Germinal center (tissue), 1 donor: ENCODE measurements at regions not wholly inside any gene's neighbourhood (a gene's known extent, or its start where the extent isn't known, plus 50 kb on each side); places are given as distances from the start of the nearest gene placed in this dataset.

ENCODE experiments used
- DNase-seq: peaks from one replicate; pipeline ENCODE4 v3.0.0; 2012; ENCODE audit warnings: mixed read lengths, low spot score

DNA sequence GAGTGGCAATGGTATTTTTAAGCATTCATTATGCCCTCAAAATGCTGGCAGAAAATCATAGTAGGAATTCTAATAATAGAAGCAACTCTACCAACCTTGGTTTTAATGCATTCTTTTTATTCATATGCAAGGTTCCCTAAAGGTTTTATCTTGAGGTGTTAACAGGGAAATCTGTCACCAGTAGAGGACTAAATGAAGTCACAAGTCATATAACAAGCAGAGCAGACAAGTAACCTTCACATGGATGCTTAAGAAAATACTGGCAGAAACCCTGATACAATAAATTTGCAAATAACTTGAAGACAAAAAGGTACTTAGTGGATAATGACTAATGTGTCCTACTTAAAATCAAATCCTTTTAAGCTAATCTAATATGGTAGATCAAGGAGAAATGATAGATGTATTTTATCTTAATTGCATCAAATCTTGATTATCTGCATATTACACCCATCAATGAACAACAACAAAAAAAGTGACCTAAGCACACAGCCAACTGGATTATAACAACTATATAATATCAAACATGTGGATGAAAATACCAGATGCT is 73.3 kb downstream of the RFC3 start:
- DNase-seq: no peak

DNA sequence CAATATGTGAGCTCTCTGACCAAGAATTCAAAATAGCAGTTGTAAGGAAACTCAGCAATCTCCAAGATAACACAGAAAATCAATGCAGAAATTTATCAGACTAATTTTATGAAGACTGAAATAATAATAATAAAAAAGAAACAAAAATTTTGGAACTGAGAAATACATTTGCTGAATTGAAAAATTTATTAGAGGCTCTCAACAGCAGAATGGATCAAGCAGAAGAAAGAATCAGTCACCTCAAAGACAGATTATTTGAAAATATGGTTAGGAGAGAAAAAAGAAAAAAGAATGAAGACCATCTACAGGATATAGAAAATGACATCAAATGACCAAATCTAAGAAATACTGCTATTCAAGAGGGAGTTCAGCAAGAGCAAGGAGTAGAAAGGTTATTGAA is 75.6 kb downstream of the RFC3 start:
- DNase-seq: no peak

DNA sequence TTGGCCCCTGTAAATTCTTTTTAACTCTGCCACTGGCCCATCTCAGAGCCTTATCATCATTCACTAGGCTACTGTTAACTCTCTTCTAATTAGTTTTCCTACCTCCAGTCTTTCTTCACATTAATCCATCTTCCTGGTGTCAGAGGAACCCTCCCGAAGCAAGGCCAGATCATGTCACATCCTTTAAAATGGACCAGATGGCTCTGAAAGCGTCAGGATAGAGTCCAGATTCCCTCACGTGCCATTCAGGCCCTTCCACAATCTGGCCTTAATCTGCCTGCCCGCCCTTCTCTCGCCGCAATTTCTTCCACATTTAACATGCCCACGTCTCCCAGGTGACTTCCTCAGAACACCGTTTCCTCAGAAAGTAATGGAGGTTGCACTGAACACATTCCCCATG is 86.5 kb downstream of the RFC3 start:
- DNase-seq: no peak

DNA sequence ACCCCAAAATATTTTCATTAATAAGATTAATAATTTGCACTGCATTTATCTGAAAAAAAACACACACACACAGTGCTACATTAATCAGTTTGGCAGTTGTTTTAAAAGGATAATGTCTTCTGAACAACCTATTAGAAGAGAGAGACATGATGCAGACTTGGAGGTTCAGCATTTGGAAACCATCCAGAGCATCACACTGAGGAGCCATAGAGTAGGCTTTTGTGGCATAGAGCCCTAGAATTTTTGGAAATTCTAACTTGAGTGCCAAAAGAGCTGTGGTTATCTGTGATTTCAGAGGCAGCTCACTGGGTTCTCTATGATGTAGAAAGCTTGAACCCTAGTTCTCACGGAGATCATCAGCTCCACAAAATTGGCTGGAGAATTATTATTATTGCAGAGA is 90.2 kb downstream of the RFC3 start:
- DNase-seq: no peak

DNA sequence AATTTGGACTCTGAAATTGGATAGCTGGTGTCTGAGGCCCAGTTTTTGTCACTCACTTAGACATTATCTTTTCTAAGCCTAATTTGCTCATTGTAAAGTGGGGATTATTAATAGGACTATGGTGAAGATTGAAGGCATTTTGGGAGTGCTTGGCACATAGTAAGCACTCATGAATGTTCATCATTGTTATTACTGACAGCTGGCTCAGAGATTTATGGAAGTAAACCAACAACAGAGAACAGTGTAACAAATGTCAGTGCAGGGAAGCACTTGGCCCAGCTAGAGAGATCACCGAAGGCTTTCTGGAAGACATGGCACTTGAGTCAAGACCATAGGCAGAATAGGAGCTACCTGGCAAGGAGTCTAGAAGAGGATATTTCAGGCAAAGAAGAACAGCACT is 92.3 kb downstream of the RFC3 start:
- no peak for DNase-seq

DNA sequence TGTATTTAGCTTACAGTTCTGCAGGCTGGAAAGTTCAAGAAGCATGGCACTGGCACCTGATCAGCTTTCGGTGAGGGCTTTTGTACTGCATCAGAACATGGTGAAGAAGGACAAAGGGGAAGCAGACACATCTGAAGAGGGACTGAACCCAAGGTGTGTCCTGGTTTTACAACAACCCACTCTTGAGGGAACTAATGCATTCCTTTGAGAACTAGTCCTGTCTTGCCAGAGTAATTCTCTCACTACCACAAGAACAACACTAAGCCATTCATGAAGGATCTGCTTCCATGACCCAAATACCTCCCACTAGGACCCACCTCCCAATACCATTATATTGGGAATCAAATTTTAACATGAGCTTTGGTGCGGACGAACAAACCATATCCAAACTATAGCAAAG is 93.6 kb downstream of the RFC3 start:
- no peak for DNase-seq

DNA sequence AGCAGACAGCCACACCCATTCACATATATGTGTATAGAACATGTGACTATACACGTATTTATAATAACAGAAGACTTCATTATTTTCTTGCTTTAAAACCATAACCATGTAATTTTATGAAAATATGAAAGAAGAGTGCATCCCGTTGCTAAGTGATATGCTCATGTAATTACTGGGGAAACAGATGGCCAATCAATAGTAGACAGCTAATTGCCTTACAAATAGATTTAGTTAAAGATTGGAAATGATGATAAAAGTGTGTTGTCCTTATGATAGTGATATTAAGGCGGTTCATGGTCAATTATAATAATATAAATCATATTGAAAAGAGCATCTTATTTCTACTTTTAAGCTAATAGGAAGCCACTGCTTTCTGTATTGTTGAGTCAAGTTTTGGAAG is 95.9 kb downstream of the RFC3 start:
- DNase-seq: no peak

DNA sequence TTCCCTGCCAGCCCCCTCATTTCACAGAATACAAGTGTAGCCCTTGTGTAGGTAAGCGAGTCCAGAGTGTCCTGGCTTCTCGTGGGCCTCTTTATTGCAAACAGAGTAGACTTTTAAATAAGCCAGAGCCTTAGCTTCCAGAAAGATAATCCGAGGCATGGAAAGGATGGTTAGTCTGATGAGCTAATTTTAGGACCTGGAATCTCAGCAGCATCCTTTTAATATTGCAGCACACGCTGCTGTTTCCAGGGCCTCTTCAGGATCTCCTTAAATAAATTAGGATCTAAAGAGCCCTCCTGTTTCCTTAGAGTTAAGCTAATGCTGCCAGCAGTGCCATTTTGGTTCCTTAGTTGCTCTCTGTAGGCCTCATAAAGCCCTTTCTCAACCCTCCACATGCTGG is 99.2 kb downstream of the RFC3 start:
- DNase-seq: no peak

DNA sequence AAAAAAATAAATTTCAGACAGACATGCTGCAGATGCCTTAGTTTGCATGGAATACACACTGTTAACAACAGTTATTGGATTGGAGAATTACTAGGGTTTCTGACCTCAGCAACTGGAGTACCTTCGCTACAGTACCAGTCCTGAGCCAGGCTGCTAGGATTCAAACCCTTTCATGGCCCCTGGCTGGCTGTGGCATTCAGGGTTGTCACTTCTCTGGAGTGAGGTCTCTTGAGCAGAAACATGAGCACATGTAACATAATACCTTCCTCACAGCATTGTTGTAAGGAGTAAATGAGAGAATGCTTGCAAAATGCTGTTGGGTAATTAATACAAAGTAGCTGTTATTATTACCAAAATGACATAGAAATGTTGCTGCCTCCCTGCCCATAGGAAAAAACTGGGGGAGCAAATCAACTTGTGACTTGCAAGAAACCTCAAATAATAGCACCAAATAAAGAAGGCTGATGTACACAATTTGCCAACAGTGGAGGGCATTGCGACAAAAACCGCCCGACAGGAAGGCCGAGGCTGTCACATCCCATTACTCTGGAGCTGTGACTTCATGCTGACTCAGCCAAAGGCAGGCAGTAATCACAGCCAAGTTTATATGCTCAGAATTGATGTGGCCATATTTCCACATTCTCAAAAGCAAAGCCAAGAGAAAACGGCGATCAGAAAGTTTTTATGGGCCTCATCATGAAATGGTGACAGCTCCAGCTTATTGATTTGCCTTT is 100.4 kb downstream of the RFC3 start:
- DNase-seq: no peak

DNA sequence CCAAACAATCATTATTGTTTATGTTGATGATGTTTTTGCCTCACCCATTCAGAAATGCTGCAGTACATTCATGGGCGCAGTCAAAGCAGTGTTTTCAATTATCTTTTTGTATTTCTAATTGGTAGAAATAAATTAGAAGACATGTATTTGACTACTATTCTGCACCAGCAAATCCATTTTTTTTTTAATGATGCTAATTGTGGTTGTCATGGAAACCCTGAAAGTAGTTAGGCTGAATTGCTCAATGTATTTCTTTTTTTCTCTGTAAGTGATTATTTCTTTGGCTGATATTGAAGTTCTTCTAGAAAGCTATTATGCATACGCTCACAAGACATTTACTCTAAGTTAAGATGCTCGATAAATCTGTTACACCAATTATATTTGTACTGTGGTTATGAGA is 101.2 kb downstream of the RFC3 start:
- DNase-seq: no peak

DNA sequence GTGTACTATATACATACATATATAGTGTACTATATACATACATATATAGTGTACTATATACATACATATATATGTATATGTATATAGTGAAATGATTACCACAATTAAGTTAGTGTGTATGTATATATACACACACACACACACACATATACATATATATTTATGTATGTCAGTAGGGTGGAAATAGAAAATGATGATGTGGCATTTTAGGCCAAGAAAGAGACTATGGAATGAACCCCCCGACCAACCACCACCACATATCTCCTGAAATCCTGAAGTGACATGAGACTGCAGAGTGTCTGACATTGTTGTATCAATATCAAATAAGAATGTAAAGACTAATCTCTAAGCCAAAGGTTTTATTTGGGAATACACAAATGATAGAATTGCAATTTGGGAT is 107.6 kb downstream of the RFC3 start:
- no peak for DNase-seq

DNA sequence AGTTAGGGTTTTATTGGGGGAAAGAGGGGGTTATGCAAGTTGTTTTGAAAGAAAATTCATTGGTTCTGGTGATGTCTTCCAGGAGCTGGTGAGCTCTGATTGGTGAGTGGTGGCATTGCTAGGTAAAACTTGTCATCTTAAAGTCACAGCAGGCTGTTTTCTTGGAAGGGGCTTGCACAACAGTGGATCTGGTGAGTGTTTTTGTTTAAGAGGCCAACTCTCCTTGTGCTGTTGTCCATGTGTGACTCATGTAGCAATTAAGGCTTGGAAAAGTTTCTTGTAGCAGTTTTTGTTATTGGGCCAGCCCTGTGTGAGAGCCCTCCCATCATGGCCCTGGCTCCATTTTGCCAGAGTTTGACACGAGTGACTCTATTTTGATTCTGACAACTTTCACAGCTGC is 109.4 kb downstream of the RFC3 start:
- no peak for DNase-seq

DNA sequence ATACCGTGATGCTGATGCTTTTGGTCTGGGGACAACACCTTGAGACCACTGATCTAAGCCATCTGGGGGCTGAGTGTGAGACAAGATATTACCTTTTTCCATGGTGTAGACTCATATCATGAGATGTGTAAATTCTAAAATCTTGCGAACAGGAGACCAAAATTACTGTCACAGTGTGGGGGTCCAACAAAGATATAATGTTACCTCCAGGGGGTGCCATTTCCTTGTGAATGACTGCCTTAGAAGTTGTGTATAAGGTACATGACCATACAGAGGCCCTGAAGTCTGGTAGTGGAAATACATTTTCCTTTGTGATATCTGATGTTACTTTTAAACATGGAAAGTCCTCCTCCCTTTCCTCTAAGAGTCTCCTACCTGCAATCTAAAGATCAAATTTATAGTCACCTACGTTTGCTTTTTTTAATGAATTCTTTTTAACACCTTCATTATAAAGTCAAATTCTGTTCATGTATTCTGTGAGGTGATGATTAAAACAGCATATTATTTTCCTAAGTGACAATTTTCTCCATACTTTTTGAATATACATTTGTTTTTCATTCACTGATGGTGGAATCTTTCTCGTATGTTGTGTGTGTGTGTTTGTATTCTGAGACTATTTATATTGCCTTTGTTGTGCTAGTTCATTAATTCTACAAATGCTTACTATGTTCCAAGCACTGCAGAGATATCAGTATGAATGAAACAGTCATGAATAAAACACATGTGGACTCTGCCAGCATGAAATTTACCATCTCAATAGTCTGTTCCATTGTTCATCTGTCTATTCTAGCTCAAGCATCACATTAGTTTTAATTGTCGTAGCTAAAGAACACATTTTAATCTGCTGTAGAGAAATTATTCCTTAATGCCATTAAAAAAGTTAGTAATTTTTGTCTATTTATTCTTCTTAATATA is 113.7 kb downstream of the RFC3 start:
- DNase-seq: peak; percentile 13

DNA sequence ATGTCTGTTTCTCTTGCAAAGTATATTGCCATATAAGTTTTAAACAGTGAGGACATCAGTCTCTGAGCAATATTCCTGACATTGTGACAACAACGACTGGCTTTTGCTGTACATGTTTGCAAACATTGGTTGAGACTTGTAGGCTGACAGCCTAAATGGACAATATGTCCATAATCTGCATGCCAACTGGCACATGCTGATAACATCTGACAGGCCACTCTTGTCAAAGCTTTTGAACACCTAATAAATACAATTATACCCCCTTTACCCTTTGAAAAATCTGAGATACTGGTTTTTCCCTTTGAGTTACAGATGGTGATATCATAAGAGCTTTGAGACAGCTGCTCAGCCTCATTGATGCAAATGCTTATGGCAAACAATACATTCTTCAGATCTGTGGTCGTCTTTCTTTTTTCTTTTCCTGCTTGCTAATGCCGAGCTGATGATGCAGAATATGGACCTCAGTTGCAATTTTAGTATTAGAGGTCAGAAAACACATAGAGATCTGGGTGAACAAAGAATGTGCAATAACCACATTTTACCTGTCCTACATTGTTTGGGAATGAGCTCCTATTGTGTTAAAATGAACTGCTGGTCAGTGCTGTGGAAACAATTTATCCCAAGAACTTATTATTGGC is 114.9 kb downstream of the RFC3 start:
- DNase-seq: no peak

DNA sequence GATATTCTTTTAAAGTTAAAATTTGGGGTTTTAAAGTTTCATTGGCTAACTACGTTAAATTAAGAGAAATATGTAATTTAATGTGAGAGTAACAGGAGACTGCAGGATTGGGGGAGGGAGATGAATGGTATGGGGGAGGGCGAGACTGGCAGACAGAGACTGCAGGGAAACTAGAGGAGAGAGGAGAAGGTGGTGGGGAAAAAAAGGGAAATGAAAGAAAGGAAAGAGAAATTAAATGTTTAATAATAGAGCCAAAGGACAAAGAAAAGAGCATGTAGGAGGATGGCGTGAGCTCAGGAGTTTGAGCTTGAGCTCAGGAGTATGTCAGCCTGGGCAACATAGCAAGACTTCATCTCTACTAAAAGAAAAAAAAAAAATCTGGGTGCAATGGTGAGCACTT is 115.9 kb downstream of the RFC3 start:
- no peak for DNase-seq

DNA sequence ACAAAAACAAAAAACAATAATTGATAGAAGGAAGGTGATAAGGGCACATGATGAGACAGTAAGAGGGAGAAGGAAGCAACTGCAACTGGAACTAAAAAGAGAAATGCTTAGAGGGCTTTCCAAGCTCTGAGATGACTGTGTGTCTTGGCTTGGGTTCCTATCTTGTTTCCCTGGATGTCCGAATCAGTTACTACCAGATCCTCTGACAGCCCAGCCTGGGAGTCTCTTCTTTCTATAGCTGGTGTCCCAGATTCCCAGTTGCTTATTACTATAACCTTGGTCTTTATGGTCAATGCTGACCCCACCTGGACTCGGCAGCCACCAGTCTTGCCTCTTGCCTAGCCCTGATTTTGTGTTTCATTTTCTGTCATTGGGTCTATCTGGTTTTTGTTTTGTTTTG is 116.4 kb downstream of the RFC3 start:
- no peak for DNase-seq

DNA sequence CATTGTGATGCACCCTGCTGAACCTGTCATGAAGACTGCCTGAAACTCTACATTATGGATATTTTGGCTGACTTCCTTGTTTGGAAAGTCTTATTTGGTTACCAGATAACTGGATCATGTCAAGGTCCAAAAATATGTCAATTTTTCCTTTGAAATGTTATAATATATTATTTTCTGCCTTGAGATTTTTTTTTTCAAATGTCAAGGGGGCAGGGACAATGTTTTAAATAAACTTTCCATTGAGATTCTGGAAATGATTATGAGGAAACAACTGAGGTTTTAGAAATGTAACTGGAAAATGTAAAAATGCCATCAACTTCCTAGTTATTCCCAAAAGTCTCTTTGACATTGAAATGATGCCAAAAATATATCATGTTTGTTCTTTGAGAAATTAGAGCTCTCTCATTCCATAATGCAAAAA is 117.0 kb downstream of the RFC3 start:
- no peak for DNase-seq

DNA sequence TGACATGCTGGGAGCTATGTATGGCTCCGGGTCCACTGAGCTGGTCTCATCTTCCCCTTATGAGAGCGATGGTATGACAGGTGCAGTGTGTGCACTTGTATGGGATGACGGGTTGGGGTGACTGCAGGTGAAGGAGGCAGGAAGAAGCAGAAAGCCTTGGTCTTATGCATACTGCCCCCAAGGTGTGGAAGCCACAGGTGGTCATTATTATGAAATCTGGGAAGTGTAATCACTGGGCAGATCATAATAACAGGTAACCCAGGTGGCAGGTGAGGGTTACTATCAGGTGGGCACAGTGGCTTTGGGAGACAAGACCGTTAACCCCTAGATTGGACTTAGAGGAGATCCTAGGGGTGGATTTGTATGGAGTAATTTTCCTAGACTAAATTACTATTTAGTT is 118.0 kb downstream of the RFC3 start:
- DNase-seq: no peak

DNA sequence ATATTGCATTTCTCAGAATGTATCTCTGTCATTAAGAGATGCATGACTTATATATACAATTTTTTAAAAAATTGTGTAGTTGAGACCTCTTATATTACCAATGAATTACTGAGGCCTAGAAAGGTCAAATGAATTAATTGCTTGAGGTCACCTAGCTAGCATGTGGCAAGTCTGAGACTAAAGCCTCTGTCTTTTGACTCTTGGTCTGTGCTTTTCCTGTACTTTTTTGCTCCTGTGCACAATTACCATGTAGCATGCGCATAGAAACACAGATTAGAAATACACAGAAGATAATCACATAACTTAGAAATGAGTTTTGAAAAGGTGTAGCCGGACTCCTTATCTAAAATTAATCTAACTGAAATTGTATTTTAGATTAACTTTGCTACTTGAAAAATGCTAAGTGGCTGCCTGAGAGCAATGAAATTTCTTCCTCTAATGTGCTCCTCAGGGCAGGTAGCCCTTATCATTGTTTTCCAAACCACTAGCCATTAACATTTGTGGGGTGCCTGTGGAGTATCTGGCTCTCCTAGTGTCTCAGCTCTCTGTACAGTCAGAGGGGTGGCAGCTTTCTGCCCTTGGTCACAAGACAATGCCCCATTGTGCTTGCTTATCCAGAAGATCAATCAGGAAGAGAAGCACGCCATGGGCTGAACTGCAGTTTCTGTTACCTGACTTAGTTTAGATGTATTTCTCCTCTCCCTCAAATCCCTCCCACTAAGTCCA is 119.6 kb downstream of the RFC3 start:
- no peak for DNase-seq

DNA sequence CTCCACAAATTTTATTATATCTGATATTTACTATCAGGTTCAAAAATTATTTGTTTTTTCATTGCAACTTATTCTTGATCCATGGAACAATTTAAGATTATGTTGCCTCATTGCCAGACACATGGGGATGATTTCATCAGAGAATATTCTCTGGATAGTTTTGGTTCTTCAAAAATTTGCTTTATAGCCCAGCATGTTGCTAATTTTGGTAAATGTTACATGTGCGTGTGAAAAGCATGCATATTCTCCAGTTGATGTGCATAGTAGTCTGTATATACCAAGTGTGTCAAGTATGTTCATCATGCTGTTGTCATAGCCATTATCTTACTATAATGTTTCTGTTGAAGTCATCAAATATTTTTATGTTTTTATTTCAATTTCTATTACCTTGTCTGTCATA is 122.3 kb downstream of the RFC3 start:
- DNase-seq: no peak

DNA sequence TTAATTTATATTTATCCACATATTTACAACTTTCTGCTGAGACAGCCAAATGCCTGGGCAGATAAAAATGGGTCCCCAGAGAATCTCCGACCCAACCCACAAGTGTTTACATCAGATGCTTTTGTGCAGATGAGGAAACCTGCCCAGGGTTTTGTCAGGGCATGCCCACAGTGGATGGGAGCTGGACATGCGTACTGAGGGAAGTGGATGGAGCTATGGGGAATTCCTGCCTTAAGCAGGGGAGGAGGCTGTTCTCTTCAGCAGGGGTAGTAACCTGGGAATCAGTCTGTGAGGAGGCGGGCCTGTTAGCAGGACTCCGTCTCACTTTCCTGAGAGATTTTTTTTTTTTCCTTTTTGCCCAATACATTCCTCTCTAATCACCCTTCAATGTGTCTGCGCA is 122.9 kb downstream of the RFC3 start:
- no peak for DNase-seq

DNA sequence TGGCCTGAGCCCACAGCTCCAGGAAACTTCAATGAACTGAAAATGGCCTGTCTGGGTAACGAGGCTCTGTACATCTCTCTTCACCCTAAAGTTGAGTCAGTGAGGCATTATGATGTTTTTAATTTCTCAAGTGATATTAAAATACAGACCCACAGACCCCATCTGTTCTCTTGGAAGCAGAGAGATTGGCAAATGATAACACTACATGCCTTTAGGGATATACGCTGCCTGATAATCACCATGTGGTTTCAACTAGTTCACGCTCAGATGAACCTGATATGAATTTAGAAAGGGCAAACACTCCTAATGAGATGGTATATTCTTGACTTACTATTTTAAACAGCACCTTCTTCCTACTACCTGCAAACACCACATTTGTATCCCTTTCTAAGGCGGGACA is 127.5 kb downstream of the RFC3 start:
- no peak for DNase-seq
